ENCODE measurements at regions not wholly inside any gene's neighbourhood (a gene's known extent, or its start where the extent isn't known, plus 50 kb on each side); places are given as distances from the start of the nearest gene placed in this dataset.

- DNase-seq (ENCODE audit: low spot score in 2 of 2) (no peak), ATAC-seq (no peak)
- no peaks in the 10 kb centered on the region for H3K9me3 Mint-ChIP-seq
- no peaks in the 10 kb centered on the region for H3K4me1 Mint-ChIP-seq
- no peak overlapping the region for H3K4me3 Mint-ChIP-seq
- H3K36me3 Mint-ChIP-seq: no peaks in the 10 kb centered on the region
- no peak overlapping the region for H3K27ac Mint-ChIP-seq
Measured at GRCh38 chr20:4076033-4076432, 60.7 kb upstream of the RNF24 start.

DNA sequence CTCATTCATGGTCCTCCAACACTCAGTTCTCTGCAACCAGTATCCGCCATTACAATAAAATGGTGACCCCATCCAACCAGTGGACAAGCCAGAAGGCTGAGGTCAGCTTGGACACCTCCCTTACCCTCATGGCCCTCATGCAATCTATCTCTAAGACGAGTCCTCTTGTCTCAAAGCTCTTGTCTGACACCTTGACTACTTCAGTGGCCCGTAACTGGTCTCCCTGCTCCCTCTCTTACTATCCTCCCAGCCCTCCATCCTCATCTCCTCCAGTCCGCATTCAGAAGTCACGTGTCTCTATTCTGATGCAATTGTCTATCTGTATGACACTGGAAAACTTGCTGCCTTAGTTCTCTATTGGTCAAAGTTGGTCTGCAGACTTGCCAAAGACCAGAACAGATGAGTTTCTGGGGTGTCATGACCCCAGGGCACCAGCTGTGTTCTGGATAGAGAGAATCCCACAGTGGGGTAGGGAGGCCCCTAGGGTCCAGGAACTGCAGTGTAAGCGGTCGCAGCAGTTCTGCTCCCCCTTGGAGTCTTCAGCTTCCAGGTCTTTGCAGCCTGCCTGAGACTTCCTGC, 59.6 kb upstream of the RNF24 start:
- Mint-ChIP-seq H3K9me3 (no peaks in the 10 kb centered on the region), H3K36me3 (no peaks in the 10 kb centered on the region), H3K4me1 (no peaks in the 10 kb centered on the region), H3K4me3 (no peak overlapping the region), H3K27ac (no peak overlapping the region)
- DNase-seq (ENCODE audit: low spot score in 2 of 2) (no peak), ATAC-seq (no peak)

DNA sequence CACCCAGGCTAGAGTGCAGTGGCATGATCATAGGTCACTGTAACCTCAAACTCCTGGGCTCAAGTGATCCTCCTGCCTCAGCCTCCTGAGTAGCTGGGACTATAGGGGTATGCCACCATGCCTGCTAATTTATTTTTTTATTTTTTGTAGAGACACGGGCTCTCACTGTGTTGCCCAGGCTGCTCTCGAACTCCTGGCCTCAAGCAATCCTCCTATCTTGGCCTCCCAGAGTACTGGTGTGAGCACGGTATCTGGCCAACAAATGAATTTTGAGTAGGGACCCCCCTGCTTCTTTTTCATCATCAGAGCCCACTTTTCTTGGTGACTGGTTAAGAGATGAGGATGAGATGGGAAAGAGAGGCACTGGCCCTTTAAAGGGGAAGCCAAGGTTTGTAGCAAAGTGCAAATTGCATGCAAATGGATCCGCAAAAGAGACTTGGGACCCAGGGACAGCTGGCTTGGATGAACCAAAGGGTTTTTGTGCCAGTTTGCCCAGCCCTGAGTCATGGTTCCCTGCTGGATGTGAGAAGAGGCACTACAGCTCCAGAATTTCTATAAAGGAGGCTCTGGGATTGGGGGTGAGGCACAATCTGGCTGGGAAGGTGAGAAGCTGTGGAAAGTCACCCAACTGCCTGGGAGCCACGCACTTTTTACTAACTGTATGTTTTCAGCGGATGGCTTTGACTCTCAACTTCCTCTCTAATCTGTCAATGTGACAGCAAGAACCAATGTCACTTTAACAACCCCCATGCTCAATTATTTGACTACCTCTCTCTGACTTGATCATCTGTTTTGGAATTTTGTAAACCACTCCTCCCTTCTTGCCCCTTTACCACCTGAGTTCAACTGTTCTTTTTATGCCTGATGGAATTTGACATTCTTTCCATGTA, 58.7 kb upstream of the RNF24 start:
- H3K27ac Mint-ChIP-seq: no peak overlapping the region
- H3K4me3 Mint-ChIP-seq: no peak overlapping the region
- DNase-seq (ENCODE audit: low spot score in 2 of 2) (no peak), ATAC-seq (no peak)
- H3K4me1 Mint-ChIP-seq: no peaks in the 10 kb centered on the region
- no peaks in the 10 kb centered on the region for H3K9me3 Mint-ChIP-seq
- no peaks in the 10 kb centered on the region for H3K36me3 Mint-ChIP-seq

DNA sequence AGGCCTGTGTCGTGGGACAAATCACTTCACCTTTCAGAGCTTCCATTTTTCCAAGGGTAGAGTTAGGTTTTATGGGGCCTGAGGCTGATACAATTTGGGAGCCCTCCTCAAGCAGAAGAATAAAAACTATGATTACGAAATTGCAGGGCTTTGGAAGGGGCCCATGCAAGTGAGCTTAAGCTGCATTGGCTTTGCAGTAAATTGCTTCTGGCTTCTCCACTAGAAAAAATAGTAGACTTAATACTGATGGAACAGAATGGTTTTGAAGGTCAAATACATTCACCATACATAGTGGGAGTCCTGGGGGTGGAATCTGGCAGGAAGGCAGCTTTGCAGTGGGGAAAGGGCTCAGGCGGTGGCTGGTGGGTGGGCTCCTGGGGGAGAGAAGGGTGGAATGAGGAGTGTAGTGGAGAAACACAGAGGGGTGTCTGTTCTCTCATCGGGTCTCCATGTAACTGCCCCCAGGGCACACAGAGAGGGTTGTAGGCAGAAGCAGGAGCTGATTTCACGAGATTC, 55.9 kb upstream of the RNF24 start:
- ATAC-seq: no peak

DNA sequence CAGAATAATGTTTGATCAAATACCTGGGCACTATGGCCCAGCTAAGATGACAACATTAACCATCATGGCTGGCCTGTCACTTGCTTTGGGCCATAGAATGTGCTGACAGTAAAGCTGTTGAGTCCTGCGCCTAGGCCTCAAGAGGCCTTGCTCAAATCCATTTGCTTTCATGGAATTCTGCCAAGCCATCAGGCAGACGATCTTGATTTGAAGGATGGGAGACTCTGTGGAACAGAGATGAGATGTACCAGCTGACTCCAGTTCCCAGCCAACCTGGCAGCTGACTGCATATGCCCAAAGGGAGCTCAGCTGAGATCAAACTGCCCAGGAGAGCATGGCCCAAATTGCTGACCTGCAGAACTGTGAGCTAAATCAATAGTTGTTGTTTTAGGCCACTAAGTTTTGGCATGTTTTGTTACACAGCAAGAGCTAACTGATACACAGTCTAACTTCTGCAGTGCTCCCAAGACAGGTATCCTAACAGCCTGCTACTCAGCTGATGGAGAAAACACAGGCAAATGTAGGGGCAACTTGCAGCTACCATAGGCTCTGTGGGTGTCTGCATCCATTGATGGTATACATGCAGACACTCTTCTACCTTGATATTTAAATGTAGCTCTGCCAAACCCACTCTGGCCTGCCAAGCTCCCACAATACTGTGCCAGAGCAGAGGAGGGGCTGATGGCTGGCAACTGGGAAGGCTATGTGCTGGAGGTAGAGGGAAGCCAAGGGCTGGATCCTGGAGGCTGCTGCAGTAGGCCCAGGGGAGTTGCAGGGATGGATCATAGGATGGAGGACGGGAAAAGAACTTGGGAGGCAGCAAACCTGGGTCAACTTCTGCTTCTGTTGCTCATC, 55.2 kb upstream of the RNF24 start:
- ATAC-seq (no peak), DNase-seq (ENCODE audit: low spot score in 2 of 2) (no peak)
- H3K9me3 Mint-ChIP-seq: no peaks in the 10 kb centered on the region
- no peak overlapping the region for H3K27ac Mint-ChIP-seq
- no peaks in the 10 kb centered on the region for H3K36me3 Mint-ChIP-seq
- H3K4me3 Mint-ChIP-seq: no peak overlapping the region
- no peaks in the 10 kb centered on the region for H3K4me1 Mint-ChIP-seq

More for the DNA sequence above, 55.9 kb upstream of the RNF24 start:
- no peaks in the 10 kb centered on the region for H3K36me3 Mint-ChIP-seq
- H3K27ac Mint-ChIP-seq: no peak overlapping the region
- H3K4me3 Mint-ChIP-seq: no peak overlapping the region
- no peaks in the 10 kb centered on the region for H3K4me1 Mint-ChIP-seq
- H3K9me3 Mint-ChIP-seq: no peaks in the 10 kb centered on the region
- DNase-seq (ENCODE audit: low spot score in 2 of 2): no peak

DNA sequence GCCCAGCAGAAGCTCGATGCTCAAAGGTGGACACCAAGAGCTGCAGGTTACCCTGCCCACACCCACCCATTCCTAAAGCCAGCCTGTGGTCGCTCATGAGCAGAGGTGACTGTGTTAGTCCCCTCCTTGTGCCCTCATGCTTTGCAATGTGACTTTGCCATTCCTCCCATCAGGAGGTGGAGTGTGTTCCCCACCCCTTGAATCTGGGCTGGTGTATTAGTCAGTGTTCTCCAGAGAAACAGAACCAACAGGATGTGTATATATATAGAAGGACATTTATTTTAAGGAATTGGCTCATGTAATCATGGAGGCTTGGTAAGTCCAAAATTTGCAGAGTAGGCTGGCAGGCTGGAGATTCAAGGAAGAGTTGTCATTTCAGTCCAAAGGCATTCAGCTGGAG, 54.4 kb upstream of the RNF24 start:
- H3K27ac Mint-ChIP-seq: no peak overlapping the region

GRCh38 chr20:4068708-4069107, 53.4 kb upstream of the RNF24 start:
- DNase-seq (ENCODE audit: low spot score in 2 of 2): no peak
- H3K4me1 Mint-ChIP-seq: no peaks in the 10 kb centered on the region
- H3K27ac Mint-ChIP-seq: no peak overlapping the region
- no peak for ATAC-seq
- H3K9me3 Mint-ChIP-seq: no peaks in the 10 kb centered on the region
- no peak overlapping the region for H3K4me3 Mint-ChIP-seq
- no peaks in the 10 kb centered on the region for H3K36me3 Mint-ChIP-seq

More for the DNA sequence above, 54.4 kb upstream of the RNF24 start:
- DNase-seq (ENCODE audit: low spot score in 2 of 2) (no peak), ATAC-seq (no peak)
- H3K36me3 Mint-ChIP-seq: no peaks in the 10 kb centered on the region
- no peaks in the 10 kb centered on the region for H3K9me3 Mint-ChIP-seq
- no peak overlapping the region for H3K4me3 Mint-ChIP-seq
- H3K4me1 Mint-ChIP-seq: no peaks in the 10 kb centered on the region

DNA sequence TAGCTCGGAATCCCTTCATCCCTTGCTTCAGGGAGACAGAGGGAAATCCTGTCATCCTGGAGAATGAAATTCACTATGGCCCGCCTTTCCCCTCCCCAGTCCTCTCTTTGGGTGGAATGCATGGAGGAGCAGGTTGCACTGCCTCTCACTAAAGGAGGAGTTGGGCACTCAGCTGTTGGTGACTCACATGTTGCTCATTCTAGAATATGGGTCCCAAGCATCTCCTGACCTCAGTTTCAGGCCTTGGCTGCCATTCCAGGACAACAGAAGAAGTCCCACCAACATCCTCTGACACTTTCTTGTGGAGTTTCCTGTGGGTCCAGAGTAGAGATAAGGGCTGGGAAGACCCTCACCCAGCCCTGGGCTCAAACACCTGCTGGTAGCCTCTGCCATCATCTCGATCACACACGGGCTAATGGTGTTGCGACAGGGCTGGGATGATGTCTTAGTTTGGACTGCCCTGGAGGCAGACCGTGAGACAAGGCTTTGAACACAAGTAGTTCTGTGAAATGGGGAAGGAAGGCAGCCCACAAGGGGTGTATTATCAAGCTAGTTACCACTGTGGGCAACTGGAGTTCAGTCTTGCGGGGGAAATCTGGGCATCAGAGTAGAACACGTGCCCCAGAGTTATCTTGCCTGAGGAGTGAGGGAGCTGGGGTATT, 52.4 kb upstream of the RNF24 start:
- H3K4me1 Mint-ChIP-seq: no peaks in the 10 kb centered on the region
- H3K4me3 Mint-ChIP-seq: no peak overlapping the region
- no peaks in the 10 kb centered on the region for H3K9me3 Mint-ChIP-seq
- DNase-seq (ENCODE audit: low spot score in 2 of 2): no peak
- no peak for ATAC-seq
- H3K27ac Mint-ChIP-seq: no peak overlapping the region
- H3K36me3 Mint-ChIP-seq: no peaks in the 10 kb centered on the region

DNA sequence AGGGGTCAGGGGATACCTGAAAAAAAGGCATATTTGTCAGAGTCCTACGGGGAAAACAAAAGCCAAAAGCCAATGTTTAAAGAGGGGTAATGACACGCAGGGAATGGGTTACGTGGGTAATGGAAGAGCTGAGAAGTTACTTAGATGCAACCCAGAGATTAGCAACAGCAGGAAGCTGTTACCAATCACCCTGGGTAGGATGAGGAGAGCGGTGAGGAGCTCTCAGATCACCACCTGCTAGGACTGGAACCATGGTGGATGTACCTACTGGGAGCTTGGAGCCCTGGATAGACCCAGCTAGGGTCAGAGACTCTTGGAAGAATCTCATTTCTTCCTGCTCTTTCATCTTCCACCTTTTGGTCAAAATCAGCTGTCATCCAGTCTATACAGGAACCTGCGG, 51.2 kb upstream of the RNF24 start:
- Mint-ChIP-seq H3K9me3 (no peaks in the 10 kb centered on the region), H3K4me3 (no peak overlapping the region), H3K4me1 (no peaks in the 10 kb centered on the region), H3K27ac (no peak overlapping the region), H3K36me3 (no peaks in the 10 kb centered on the region)
- ATAC-seq (no peak), DNase-seq (ENCODE audit: low spot score in 2 of 2) (no peak)

- Mint-ChIP-seq H3K4me3 (no peak overlapping the region), H3K36me3 (no peaks in the 10 kb centered on the region), H3K27ac (no peak overlapping the region), H3K9me3 (no peaks in the 10 kb centered on the region), H3K4me1 (no peaks in the 10 kb centered on the region)
- ATAC-seq: no peak
- DNase-seq (ENCODE audit: low spot score in 2 of 2): no peak
Measured at GRCh38 chr20:4065391-4065844, 50.1 kb upstream of the RNF24 start.

Measured in stimulated activated effector memory CD8-positive, alpha-beta T cell treated with anti-CD3 and anti-CD28 coated beads, Interleukin-12 subunit alpha, Interleukin-12 subunit beta, amount 100 ng/mL, for 72 hours (primary cell).